Uterus (tissue), 3 donors: ENCODE measurements at regions not wholly inside any gene's neighbourhood (a gene's known extent, or its start where the extent isn't known, plus 50 kb on each side); places are given as distances from the start of the nearest gene placed in this dataset. TPM values are rescaled to one million over a fixed set of nuclear protein-coding genes. Genes with fewer than 3 reads are reported as not detected.

Experiments used
- DNase-seq, 2 donors: peaks; one replicate each; pipeline ENCODE4 v3.0.0-alpha.2; 2019 to 2020
- H3K27ac ChIP-seq, 2 donors: fragments of 200-600 bp; sonication (generic); 1 replicate in 1 of 2; 2 replicates in 1 of 2; pipeline ENCODE4 v1.5.1; 2016 to 2018
- H3K27me3 ChIP-seq, 2 donors: fragments of 200-600 bp; sonication (generic); one replicate each; pipeline ENCODE4 v1.5.1; 2018 to 2019; ENCODE audit warnings: control low read depth in 1 of 2
- H3K36me3 ChIP-seq, 2 donors: fragments of 200-600 bp; sonication (generic); one replicate each; pipeline ENCODE4 v1.5.1; 2019; ENCODE audit warnings: control low read depth in 1 of 2
- H3K4me1 ChIP-seq, 2 donors: fragments of 200-600 bp; sonication (generic); one replicate each; pipeline ENCODE4 v1.5.1; 2018 to 2019; ENCODE audit warnings: control low read depth in 1 of 2
- H3K4me3 ChIP-seq, 2 donors: fragments of 200-600 bp; sonication (generic); 1 replicate in 1 of 2; 2 replicates in 1 of 2; pipeline ENCODE4 v1.5.1; 2018 to 2019; ENCODE audit warnings: mild to moderate bottlenecking in 1 of 2
- H3K9me3 ChIP-seq, 2 donors: fragments of 200-600 bp; sonication (generic); one replicate each; pipeline ENCODE4 v1.5.1; 2019; ENCODE audit warnings: control low read depth in 1 of 2
- POLR2A ChIP-seq, 2 donors: fragments of 450-650 bp; IDR thresholded peaks; one replicate each; pipeline ENCODE4 v1.6.1; 2016; ENCODE audit warnings: antibody characterized with exemption in 2 of 2, mild to moderate bottlenecking in 1 of 2, moderate library complexity in 1 of 2
- intact Hi-C: fragments of 100-400 bp; cut with DNase I; formaldehyde crosslinking; loops from one replicate; pipeline ENCODE4 v1.15.1; 2023; ENCODE audit warnings: low total_unique reads
- microRNA counts, 2 donors: library from miRNA; unstranded; fragments of <30 nt; microRNA quantifications; one replicate each; lab custom pipeline; 2016 to 2017
- microRNA-seq: library from miRNA; unstranded; fragments of <30 nt; microRNA quantifications from one replicate; pipeline ENCODE4, GENCODE V29; 2016; ENCODE audit warnings: borderline microRNAs expressed, borderline replicate concordance
- small RNA-seq: library from RNA; depleted of rRNA; stranded (forward); fragments of <200 nt; gene quantifications from one replicate; pipeline ENCODE3, GENCODE V24; 2016
- TF ChIP-seq, protein P1 (sequence below), 4 experiments: fragments of 200-600 bp in 2 of 4; fragments of 450-650 bp in 2 of 4; sonication (generic) in 2 of 4; IDR thresholded peaks; one replicate each; pipeline ENCODE4 v1.5.1; 2016 to 2019; ENCODE audit warnings: antibody characterized with exemption in 4 of 4, mild to moderate bottlenecking in 2 of 4, moderate library complexity in 1 of 4
- donor health status: DM: yes; HTN: yes; CAD: no.

DNA sequence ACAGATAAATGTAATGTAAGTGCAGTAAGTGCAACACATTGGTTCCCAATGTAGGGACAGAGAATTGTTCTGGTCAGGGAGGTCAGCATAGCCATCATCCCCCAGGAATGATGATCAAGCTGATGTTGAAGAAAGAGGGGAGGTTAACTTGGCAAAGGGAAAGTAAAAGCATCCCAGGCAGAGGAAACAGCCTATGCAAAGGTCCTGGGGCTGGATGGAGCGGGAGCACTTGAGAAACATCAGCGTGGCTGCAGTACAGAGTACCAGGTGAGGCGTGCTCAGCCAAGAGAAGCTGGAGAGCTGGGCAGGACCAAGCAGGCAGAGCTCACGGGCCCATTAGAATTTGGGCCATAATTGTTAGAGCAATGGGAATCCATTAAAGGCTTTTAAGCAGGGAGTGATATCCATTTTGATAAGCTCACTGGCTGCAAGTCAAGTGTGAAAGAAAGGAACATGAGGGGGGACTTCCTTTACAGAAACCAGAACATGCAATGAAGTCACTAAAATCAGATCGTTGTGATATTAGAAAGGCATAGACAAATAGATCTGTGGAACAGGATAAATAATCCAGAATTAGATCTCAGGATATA, 50.1 kb upstream of the HAND1 start:
- Histone ChIP-seq H3K27ac (no peak overlapping the region), H3K9me3 (no peaks in the 10 kb centered on the region), H3K27me3 (no peaks in the 10 kb centered on the region), H3K4me3 (no peak overlapping the region), H3K4me1 (no peaks in the 10 kb centered on the region), H3K36me3 (no peaks in the 10 kb centered on the region)
- intact Hi-C loops = no loop called here
- no peak for DNase-seq
- TF ChIP-seq, protein P1, sequence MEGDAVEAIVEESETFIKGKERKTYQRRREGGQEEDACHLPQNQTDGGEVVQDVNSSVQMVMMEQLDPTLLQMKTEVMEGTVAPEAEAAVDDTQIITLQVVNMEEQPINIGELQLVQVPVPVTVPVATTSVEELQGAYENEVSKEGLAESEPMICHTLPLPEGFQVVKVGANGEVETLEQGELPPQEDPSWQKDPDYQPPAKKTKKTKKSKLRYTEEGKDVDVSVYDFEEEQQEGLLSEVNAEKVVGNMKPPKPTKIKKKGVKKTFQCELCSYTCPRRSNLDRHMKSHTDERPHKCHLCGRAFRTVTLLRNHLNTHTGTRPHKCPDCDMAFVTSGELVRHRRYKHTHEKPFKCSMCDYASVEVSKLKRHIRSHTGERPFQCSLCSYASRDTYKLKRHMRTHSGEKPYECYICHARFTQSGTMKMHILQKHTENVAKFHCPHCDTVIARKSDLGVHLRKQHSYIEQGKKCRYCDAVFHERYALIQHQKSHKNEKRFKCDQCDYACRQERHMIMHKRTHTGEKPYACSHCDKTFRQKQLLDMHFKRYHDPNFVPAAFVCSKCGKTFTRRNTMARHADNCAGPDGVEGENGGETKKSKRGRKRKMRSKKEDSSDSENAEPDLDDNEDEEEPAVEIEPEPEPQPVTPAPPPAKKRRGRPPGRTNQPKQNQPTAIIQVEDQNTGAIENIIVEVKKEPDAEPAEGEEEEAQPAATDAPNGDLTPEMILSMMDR (IDR thresholded peaks at IDR 0.05) = no peak
- no peak for TF ChIP-seq POLR2A (IDR thresholded peaks at IDR 0.05)

MicroRNA genes in the stretch of these regions (microRNA counts, 767-probe panel; counts per million panel counts)
- microRNA hsa-miR-1303 (lab: Ali Mortazavi, UCI) (0 counts per million in 2 donors), microRNA hsa-miR-3141 (lab: Ali Mortazavi, UCI) (0 counts per million in 2 donors)

Small RNA genes in the stretch of these regions (microRNA-seq; reads per million reads assigned to microRNA genes)
- gene MIR1303 (not detected), gene MIR3141 (not detected)

Small RNA genes in the stretch of these regions (small RNA-seq; reads per million reads assigned to genes)
- gene MIR1303 = not detected
- not detected for gene MIR3141
